CD4-positive, alpha-beta T cell (primary cell): ENCODE measurements at regions not wholly inside any gene's neighbourhood (a gene's known extent, or its start where the extent isn't known, plus 50 kb on each side); places are given as distances from the start of the nearest gene placed in this dataset.

Source experiments
- ATAC-seq: fragments of 200-7000 bp; cut with Tn5 transposase; one replicate; pipeline ENCODE4 v1.10.0; 2022; ENCODE audit warnings: mild to moderate bottlenecking; ENCODE audit not compliant: poor library complexity
- CTCF ChIA-PET: fragments of 350-600 bp; sonication (Branson Sonifier 250); formaldehyde crosslinking; loops from one replicate; lab custom pipeline; 2021; ENCODE audit warnings: antibody characterized with exemption, inconsistent platforms; lab: Charles Lee
- POLR2A ChIA-PET: fragments of 350-600 bp; sonication (Branson Sonifier 250); formaldehyde crosslinking; loops from one replicate; lab custom pipeline; 2021; ENCODE audit warnings: antibody characterized with exemption, inconsistent platforms; lab: Charles Lee
- DNase-seq, 14 experiments: peaks; one replicate each; pipeline ENCODE4 v3.0.0-alpha.2; 2013 to 2020; ENCODE audit warnings: mixed read lengths in 2 of 14
- H3K27ac ChIP-seq, 2 donors: one replicate each; pipeline versions ENCODE4 v1.5.1 to v1.7.0; 2013; ENCODE audit warnings: low read length in 2 of 2, low read depth in 1 of 2, mild to moderate bottlenecking in 1 of 2
- H3K27me3 ChIP-seq, 2 experiments: 1 replicate in 1 of 2; 2 replicates in 1 of 2; pipeline versions ENCODE4 v1.6.1 to v1.7.0; 2013; ENCODE audit warnings: low read length in 2 of 2, control low read depth in 1 of 2, mild to moderate bottlenecking in 1 of 2, moderate library complexity in 1 of 2; ENCODE audit not compliant: insufficient read depth in 2 of 2, control insufficient read depth in 1 of 2
- H3K36me3 ChIP-seq: one replicate; pipeline ENCODE4 v1.6.1; 2013; ENCODE audit warnings: low read length, control low read depth; ENCODE audit not compliant: insufficient read depth
- H3K4me1 ChIP-seq: one replicate; pipeline ENCODE4 v1.6.1; 2013; ENCODE audit warnings: low read length, control low read depth; ENCODE audit not compliant: insufficient read depth
- H3K4me3 ChIP-seq: one replicate; pipeline ENCODE4 v1.5.1; 2013; ENCODE audit warnings: mild to moderate bottlenecking, low read length, moderate library complexity
- H3K9me3 ChIP-seq, 2 experiments: 1 replicate in 1 of 2; 2 replicates in 1 of 2; pipeline versions ENCODE4 v1.6.1 to v1.7.0; 2013; ENCODE audit warnings: low read length in 2 of 2, mild to moderate bottlenecking in 2 of 2, control low read depth in 1 of 2, moderate library complexity in 1 of 2; ENCODE audit not compliant: control insufficient read depth in 1 of 2, insufficient read depth in 1 of 2
- H3K27ac Mint-ChIP-seq: one replicate; pipeline ENCODE4 v1.8.0; 2020; ENCODE audit warnings: mixed read lengths
- H3K27me3 Mint-ChIP-seq: one replicate; pipeline ENCODE4 v1.8.0; 2021; ENCODE audit warnings: mixed read lengths
- H3K36me3 Mint-ChIP-seq: one replicate; pipeline ENCODE4 v1.8.0; 2021; ENCODE audit warnings: low read depth, mixed read lengths
- H3K4me1 Mint-ChIP-seq: one replicate; pipeline ENCODE4 v1.8.0; 2021; ENCODE audit warnings: low read depth, mixed read lengths
- H3K4me3 Mint-ChIP-seq: one replicate; pipeline ENCODE4 v1.8.0; 2020; ENCODE audit warnings: mild to moderate bottlenecking, mixed read lengths
- H3K9me3 Mint-ChIP-seq: one replicate; pipeline ENCODE4 v1.8.0; 2020; ENCODE audit warnings: mixed read lengths
- CTCF ChIP-seq: fragments of 200-600 bp; IDR thresholded peaks from one replicate; pipeline ENCODE4 v1.8.0; 2022; ENCODE audit warnings: antibody characterized with exemption, mild to moderate bottlenecking
- intact Hi-C, 2 experiments: fragments of 100-400 bp; cut with DNase I in 1 of 2; cut with micrococcal nuclease in 1 of 2; formaldehyde crosslinking; loops; one replicate each; pipeline versions ENCODE4 v1.15.1 to v1.9.0; 2023 to 2025; cut with DNase I, micrococcal nuclease

GRCh38 chr3:16366-16765, 180.2 kb upstream of the CHL1 start:
- no peaks in the 10 kb centered on the region for H3K4me1 Mint-ChIP-seq
- H3K36me3 Mint-ChIP-seq: no peaks in the 10 kb centered on the region
- Histone ChIP-seq H3K4me3 (no peak overlapping the region), H3K27ac (no peak overlapping the region), H3K36me3 (no peaks in the 10 kb centered on the region), H3K27me3 (no peaks in the 10 kb centered on the region), H3K4me1 (no peaks in the 10 kb centered on the region), H3K9me3 (peaks cover 0 to 3% of the 10 kb centered on the region in 2 experiments)
- no peak for DNase-seq
- H3K27ac Mint-ChIP-seq: no peak overlapping the region
- H3K4me3 Mint-ChIP-seq: no peak overlapping the region
- TF ChIP-seq CTCF: no peak
- intact Hi-C loops: no loop called here
- POLR2A ChIA-PET: no interaction called here
- CTCF ChIA-PET: no interaction called here
- no peak for ATAC-seq
- H3K9me3 Mint-ChIP-seq: peaks cover 5% of the 10 kb centered on the region
- peaks cover 17% of the 10 kb centered on the region for H3K27me3 Mint-ChIP-seq

- Mint-ChIP-seq H3K4me1 (no peaks in the 10 kb centered on the region), H3K9me3 (no peaks in the 10 kb centered on the region), H3K36me3 (no peaks in the 10 kb centered on the region), H3K4me3 (no peak overlapping the region), H3K27ac (no peak overlapping the region), H3K27me3 (peaks cover 20% of the 10 kb centered on the region)
- Histone ChIP-seq H3K4me1 (no peaks in the 10 kb centered on the region), H3K27me3 (no peaks in the 10 kb centered on the region), H3K27ac (no peak overlapping the region), H3K9me3 (no peaks in the 10 kb centered on the region), H3K36me3 (no peaks in the 10 kb centered on the region), H3K4me3 (no peak overlapping the region)
- no peak for DNase-seq
- no peak for TF ChIP-seq CTCF
- ATAC-seq: no peak
- CTCF ChIA-PET: no interaction called here
- POLR2A ChIA-PET: no interaction called here
- intact Hi-C loops: no loop called here
Observed at GRCh38 chr3:20421-20820, 176.1 kb upstream of the CHL1 start.

GRCh38 chr3:24006-24405, 172.6 kb upstream of the CHL1 start:
- Histone ChIP-seq H3K4me3 (no peak overlapping the region), H3K4me1 (no peaks in the 10 kb centered on the region), H3K9me3 (no peaks in the 10 kb centered on the region), H3K27ac (no peak overlapping the region), H3K27me3 (peaks cover 0 to 2% of the 10 kb centered on the region in 2 experiments), H3K36me3 (no peaks in the 10 kb centered on the region)
- DNase-seq: no peak
- TF ChIP-seq CTCF: no peak
- H3K4me1 Mint-ChIP-seq: no peaks in the 10 kb centered on the region
- H3K9me3 Mint-ChIP-seq: no peaks in the 10 kb centered on the region
- intact Hi-C loops: no loop called here
- ChIA-PET CTCF (no interaction called here), POLR2A (no interaction called here)
- H3K27me3 Mint-ChIP-seq: peaks cover 33% of the 10 kb centered on the region
- H3K36me3 Mint-ChIP-seq: no peaks in the 10 kb centered on the region
- H3K27ac Mint-ChIP-seq: no peak overlapping the region
- H3K4me3 Mint-ChIP-seq: no peak overlapping the region
- ATAC-seq: no peak
